Left colon (tissue), 2 donors: ENCODE measurements at regions not wholly inside any gene's neighbourhood (a gene's known extent, or its start where the extent isn't known, plus 50 kb on each side); places are given as distances from the start of the nearest gene placed in this dataset.
"Not testable (repeated sequence)": the region's sequence is repeated elsewhere in the genome, so short reads cannot be mapped to it uniquely, and the experiment has no call there.

Source experiments
- ATAC-seq: fragments of 200-7000 bp; cut with Tn5 transposase; one replicate; pipeline ENCODE4 v1.9.1; 2020; ENCODE audit warnings: mild to moderate bottlenecking, moderate library complexity
- DNase-seq, 2 donors: peaks; one replicate each; pipeline ENCODE4 v3.0.0-alpha.2; 2020
- intact Hi-C, 2 donors: fragments of 100-400 bp; cut with DNase I in 1 of 2; cut with micrococcal nuclease in 1 of 2; formaldehyde crosslinking; loops; one replicate each; pipeline versions ENCODE4 v1.11.2 to v1.14.0; 2022; cut with DNase I, micrococcal nuclease
- donor health status: DM: no; HTN: no; CAD: no.
- donor health status: DM: yes; HTN: yes; CAD: no.

DNA sequence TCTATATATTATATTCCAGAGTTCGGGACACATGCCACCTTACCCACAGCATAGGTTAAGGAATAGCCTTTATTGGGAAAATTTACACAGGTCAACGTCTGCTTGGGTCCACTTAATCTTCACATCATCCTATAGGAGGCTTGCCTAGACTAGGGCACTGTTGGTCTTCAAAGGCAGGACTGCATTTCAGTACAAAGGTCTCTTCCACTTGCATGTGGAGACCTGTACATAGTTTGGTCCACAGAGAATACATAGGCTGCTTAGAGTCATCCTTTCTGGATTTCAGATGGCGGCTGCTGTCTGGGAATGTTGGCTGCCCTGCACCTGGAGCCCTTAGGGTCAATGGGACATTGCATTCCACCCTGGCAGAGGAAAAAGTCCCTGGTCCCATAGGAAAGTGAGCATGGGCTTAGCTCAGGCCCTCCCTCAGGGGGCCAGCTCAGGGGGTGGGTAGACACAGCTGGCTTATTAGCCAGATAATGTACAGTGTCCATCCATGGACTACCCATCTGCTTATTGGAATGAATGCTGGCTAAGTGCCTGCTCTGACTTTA is 75.3 kb upstream of the TGFBR2 start:
- no peak for ATAC-seq
- no peak for DNase-seq
- intact Hi-C loops = no loop called here

- intact Hi-C loops = no loop called here
- no peak for ATAC-seq
Observed at GRCh38 chr3:30535525-30535924, 70.9 kb upstream of the TGFBR2 start.

GRCh38 chr3:30538791-30539190 is 67.6 kb upstream of the TGFBR2 start:
- no peak for DNase-seq
- ATAC-seq = no peak
- intact Hi-C loops = no loop called here

More at GRCh38 chr3:30535525-30535924, 70.9 kb upstream of the TGFBR2 start:
- DNase-seq = no peak

DNA sequence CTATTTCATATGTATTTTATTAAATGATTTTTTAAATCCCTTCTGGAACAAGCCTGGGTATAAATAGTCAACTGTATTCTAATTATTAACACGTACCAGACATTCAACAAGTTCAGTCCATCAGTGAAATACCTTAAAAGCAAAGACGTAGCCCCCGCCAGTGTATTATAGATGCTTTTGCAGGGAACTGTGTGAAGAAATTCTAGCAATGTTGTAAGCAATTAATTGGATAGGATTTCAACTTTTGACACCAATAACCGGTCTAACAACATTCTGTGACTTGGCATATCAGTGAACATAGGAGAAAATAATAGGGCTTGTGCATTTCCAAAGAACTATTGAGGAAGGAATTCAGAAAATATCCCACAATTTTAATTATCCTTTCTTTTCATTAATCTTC is 67.2 kb upstream of the TGFBR2 start:
- intact Hi-C loops = no loop called here
- DNase-seq (no peak), ATAC-seq (no peak)

DNA sequence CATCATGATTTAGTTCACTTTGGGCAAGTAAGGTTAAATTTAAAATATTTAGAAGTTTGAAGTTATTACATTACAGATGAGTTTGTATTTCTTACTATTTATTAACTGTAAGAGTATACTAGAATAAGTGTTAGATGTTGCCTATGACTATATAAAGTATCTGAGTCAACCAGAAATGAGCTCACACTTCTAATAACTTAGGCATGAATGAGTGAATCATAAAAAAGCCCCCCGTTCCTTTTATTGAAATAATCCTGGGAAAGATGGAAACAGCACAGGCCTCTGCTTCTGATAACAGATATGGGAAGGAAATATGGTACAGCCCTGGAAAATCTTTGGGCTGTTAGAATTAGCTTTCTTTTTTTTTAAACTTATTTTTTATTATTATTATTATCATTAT is 66.6 kb upstream of the TGFBR2 start:
- intact Hi-C loops = no loop called here
- ATAC-seq (no peak), DNase-seq (no peak)

GRCh38 chr3:30541156-30541555 is 65.2 kb upstream of the TGFBR2 start:
- intact Hi-C loops, DNase-seq, ATAC-seq: not testable (repeated sequence)

DNA sequence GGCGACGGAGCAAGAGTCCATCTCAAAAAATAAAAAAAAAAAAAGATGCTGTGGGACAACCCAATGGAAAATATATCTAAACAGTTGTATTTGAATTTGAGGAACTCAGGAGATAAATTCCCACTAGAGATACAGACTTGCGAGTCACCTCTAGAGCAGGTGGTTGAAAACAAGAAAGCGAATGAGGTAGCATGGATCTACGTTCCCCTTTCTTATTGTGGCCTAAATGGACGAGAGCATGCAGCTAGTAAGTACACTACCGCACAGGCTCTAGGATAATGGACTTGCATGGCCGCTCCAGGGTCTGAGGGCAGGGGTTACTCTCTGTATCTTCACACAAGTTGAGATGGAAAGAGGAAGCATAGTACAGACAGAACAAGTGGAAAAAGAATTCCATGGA is 63.5 kb upstream of the TGFBR2 start:
- no peak for ATAC-seq
- intact Hi-C loops = no loop called here
- DNase-seq = no peak

DNA sequence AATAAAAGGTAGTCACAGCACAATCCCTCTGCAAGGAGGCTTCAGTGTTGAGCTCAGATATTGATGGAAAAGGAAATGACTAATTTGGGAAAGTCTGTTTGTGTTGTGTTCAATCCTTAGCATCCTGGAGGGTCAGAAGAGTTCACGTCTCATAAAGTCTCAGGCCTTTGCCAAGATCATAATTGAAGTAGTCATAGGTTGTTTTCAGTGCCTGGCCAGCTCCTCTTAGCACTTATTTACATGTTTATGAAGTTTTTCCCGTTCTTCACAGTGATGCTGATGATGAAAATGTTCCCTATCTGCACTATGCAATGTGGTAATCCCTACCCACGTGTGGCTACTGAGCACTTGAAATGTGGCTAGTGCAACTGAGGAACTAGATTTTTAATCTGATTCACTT is 61.6 kb upstream of the TGFBR2 start:
- ATAC-seq = no peak

DNA sequence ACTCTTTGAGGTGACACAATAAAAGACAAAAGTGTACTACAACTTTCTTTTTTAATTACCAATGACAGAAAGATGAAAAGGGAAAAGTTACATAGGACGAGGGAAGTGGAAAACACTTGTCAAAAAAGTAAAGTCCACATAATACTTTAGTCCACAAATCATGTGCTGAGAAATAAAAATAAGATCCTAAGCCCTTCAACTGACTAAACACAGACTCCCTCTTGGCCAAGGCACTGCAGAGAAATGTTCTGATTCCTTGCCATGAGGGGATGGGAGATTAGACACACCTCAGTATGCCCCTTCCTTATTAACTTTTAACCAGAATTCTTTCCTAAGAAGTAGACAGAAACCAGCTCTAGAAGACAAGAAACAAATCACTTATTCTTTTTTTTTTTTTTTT is 59.5 kb upstream of the TGFBR2 start:
- intact Hi-C loops = no loop called here
- DNase-seq (no peak), ATAC-seq (no peak)

More for the DNA sequence above, 61.6 kb upstream of the TGFBR2 start:
- intact Hi-C loops = no loop called here
- DNase-seq = no peak

GRCh38 chr3:30547716-30548115 is 58.7 kb upstream of the TGFBR2 start:
- no peak for DNase-seq

GRCh38 chr3:30548600-30548999 is 57.8 kb upstream of the TGFBR2 start:
- intact Hi-C loops = no loop called here
- DNase-seq (no peak), ATAC-seq (no peak)

More at GRCh38 chr3:30547716-30548115, 58.7 kb upstream of the TGFBR2 start:
- ATAC-seq = no peak
- intact Hi-C loops = no loop called here

- DNase-seq (no peak), ATAC-seq (no peak)
- intact Hi-C loops = no loop called here
Observed at GRCh38 chr3:30549600-30549999, 56.8 kb upstream of the TGFBR2 start.

DNA sequence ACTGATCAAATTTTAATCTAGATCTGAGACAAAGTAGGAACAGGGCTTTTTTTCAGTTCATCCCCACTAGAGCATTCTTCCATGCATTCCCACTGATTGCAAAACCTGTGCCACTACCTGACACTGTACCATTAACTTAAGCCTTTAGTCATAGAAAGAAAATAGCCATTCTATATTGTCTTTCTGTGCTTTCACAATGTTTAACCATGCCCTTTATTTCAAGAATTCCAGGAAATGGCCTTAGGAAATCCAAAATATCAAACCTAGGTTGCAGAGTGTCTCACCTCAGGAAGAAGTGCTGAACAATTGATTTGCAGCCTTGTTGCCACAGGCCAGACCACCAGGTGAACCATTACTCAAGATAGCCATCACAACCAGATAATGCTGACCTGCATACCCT is 56.2 kb upstream of the TGFBR2 start:
- ATAC-seq = no peak
- DNase-seq = no peak
- intact Hi-C loops = no loop called here

DNA sequence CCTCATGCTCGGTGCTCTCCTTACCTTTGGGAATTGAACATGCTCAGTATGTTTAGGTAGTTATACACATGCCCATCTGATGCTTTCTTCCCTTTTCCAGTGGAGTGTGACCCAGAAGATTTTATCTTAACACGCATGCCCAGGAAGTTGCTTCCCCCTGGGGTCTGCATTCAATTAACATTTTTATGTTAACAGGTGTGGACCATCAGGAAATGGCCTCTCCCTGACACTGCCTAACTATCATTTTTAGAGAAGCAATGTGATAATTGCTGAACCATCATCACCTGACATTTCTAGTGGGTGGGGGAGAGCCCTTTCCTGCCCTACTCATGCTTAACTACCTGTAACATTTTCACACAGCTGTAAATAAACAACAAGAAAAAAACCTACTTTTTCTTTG is 55.1 kb upstream of the TGFBR2 start:
- intact Hi-C loops = no loop called here
- no peak for DNase-seq
- ATAC-seq = no peak

GRCh38 chr3:30551927-30552326 is 54.5 kb upstream of the TGFBR2 start:
- ATAC-seq (no peak), DNase-seq (no peak)
- intact Hi-C loops = no loop called here

DNA sequence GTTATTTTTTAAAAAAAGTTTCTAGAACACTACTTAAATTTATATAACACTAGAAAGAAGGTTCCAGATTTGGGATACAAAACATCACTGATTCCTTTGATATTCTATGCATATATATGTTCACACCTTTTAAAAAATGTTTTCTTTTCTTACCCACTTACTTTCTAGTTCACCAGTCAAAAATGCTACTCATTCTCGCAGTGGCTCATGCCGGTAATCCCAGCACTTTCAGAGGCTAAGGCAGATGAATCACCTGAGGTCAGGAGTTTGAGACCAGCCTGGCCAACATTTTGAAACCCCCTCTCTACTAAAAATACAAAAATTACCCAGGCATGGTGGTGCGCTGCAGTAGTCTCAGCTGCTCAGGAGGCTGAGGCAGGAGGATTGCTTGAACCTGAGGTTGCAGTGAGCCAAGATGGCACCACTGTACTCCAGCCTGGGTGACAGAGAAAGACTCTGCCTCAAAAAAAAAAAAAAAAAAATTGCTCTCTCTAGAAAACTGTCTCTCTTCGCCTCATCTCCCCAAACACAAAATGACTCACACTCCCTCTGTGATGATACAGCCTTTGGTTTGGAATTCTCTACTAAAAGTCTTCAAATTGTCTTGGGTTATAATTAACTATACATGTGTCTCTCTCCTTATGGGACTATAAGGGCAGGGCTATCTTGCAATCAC is 52.6 kb upstream of the TGFBR2 start:
- ATAC-seq (no peak), DNase-seq (no peak)
- intact Hi-C loops = no loop called here

DNA sequence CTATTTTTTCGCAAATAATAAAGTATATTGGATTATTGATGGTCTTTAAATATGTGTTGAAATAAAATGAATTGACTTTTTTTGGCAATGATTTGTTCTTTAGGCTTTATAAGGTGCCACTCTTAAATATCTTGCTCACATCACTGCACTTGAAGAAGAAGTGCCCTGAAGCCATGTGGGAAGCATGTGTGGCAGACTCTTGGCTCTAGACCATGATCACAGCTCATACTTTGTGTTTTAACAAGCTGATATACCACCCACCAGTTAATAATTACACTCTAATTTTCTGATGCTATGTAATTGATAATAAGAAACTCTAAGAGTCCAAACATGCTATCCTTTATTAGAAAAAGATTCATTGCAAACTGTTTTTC is 52.1 kb upstream of the TGFBR2 start:
- no peak for ATAC-seq
- DNase-seq = no peak
- intact Hi-C loops = no loop called here

- intact Hi-C loops = no loop called here
- DNase-seq (no peak), ATAC-seq (no peak)
Observed at GRCh38 chr3:30555968-30556367, 50.4 kb upstream of the TGFBR2 start.
